ENCODE measurements at regions not wholly inside any gene's neighbourhood (a gene's known extent, or its start where the extent isn't known, plus 50 kb on each side); places are given as distances from the start of the nearest gene placed in this dataset.

DNA sequence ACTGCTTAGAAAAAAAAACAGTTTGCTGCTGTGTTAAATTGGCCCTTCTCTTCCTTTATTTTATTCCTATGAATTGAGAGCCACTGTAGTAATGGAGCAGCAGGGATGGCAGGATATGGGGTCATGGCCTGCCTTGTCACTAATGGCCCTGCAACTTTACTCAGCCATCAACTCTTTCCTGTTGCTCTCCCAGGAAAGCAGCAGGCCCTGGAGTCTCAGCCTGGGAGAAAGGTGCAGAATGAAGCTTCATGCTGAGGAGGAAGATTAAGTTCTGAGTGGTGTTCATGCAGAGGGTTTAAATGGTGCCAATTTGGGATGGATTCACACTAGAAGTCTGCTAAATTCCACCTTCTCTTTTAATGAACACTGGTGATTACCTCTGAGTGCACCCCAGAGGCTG is 285.6 kb downstream of the GPAT3 start:
- TF ChIP-seq POLR2A (IDR thresholded peaks at IDR 0.05) (no peak), CTCF (IDR thresholded peaks at IDR 0.05) (no peak), EP300 (IDR thresholded peaks at IDR 0.05) (no peak)
- H3K36me3 ChIP-seq, result no peaks in the 10 kb centered on the region
- intact Hi-C loops (cut with DNase I), result no loop called here

DNA sequence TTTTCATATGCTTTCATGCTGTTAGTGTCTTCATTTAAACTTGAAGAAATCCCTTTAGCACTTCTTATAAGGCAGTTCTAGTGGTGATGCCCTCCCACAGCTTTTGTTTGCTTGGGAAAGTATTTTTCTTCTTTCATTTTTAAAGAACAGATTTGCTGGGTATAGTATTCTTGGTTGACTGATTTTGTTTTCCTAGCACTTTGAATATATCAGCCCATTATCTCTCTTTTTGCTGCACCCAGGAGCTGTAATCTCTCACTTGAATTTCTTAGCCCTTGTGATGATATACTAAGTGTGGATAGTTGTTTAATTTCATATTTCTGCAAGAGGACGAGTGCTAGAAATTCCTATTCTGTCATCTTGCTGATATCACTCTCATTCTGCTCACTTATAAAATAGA is 283.7 kb downstream of the GPAT3 start:
- WGBS, 3 donors, result 66 to 74% (median 74%) methylated on average over 1 of the region's 1 CpG
- Histone ChIP-seq H3K4me3 (no peak overlapping the region), H3K9me3 (no peaks in the 10 kb centered on the region), H3K36me3 (no peaks in the 10 kb centered on the region), H3K27me3 (no peaks in the 10 kb centered on the region), H3K27ac (no peak overlapping the region), H3K4me1 (ENCODE audit: insufficient read depth) (no peaks in the 10 kb centered on the region)
- DNase-seq, result no peak
- intact Hi-C loops (cut with DNase I), result no loop called here
- TF ChIP-seq EP300 (IDR thresholded peaks at IDR 0.05) (no peak), CTCF (IDR thresholded peaks at IDR 0.05) (no peak), POLR2A (IDR thresholded peaks at IDR 0.05) (no peak)

More for the DNA sequence above, 285.6 kb downstream of the GPAT3 start:
- no peak overlapping the region for H3K4me3 ChIP-seq
- no peaks in the 10 kb centered on the region for H3K9me3 ChIP-seq
- H3K27me3 ChIP-seq, result no peaks in the 10 kb centered on the region
- no peaks in the 10 kb centered on the region for H3K4me1 ChIP-seq (ENCODE audit: insufficient read depth)
- H3K27ac ChIP-seq, result no peak overlapping the region
- no peak for DNase-seq

DNA sequence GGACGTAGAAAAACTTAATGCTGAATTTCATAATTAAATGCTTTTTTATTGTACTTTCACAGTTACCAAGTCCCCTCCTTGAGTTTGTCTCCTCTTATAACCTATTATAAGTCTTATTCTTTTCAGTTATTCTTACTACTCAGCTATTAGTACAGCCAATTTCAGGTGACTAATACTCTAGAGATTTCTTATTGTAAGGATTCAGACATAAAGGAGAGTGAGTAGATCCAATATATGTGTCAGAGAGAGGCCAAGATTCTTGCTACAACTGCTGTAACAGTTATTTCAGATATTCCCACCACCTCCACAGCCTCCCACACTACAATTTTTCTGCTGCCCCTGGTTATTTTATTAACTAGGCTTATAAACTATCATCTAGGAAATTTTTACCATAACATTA is 274.5 kb downstream of the GPAT3 start:
- Histone ChIP-seq H3K36me3 (no peaks in the 10 kb centered on the region), H3K27ac (no peak overlapping the region), H3K9me3 (no peaks in the 10 kb centered on the region), H3K4me3 (no peak overlapping the region), H3K4me1 (ENCODE audit: insufficient read depth) (no peaks in the 10 kb centered on the region), H3K27me3 (no peaks in the 10 kb centered on the region)
- TF ChIP-seq CTCF (IDR thresholded peaks at IDR 0.05) (no peak), POLR2A (IDR thresholded peaks at IDR 0.05) (no peak), EP300 (IDR thresholded peaks at IDR 0.05) (no peak)
- no peak for DNase-seq
- WGBS, 3 donors, result 60 to 78% (median 74%) methylated on average over 1 of the region's 1 CpG
- intact Hi-C loops (cut with DNase I), result no loop called here

DNA sequence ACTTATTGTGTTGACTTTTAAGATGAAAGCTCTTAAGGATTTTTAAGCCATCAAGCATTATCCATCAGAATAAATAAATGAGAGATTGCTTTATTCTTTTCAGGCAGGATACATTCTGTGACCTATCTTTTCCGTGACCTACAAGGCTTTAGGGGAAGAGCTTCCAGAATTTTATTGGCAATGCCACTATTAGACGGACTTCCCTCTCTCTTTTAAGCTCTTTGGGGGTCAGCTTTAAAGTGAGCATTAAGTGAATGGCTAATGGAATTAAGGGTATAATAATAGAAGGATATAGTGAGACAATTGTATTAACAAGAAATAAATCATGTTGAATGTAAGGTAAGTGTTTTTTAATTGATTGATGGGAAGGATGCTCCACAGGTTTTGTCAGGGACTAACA is 273.7 kb downstream of the GPAT3 start:
- TF ChIP-seq EP300 (IDR thresholded peaks at IDR 0.05) (no peak), POLR2A (IDR thresholded peaks at IDR 0.05) (no peak), CTCF (IDR thresholded peaks at IDR 0.05) (no peak)
- no peak for DNase-seq
- H3K36me3 ChIP-seq, result no peaks in the 10 kb centered on the region
- WGBS, 3 donors, result 66 to 80% (median 66%) methylated on average over 2 of the region's 2 CpGs
- H3K27ac ChIP-seq, result no peak overlapping the region
- no peaks in the 10 kb centered on the region for H3K9me3 ChIP-seq
- H3K27me3 ChIP-seq, result no peaks in the 10 kb centered on the region
- H3K4me3 ChIP-seq, result no peak overlapping the region
- intact Hi-C loops (cut with DNase I), result no loop called here
- H3K4me1 ChIP-seq (ENCODE audit: insufficient read depth), result no peaks in the 10 kb centered on the region

GRCh38 chr4:83793481-83793880 is 257.6 kb downstream of the GPAT3 start:
- WGBS, 3 donors, result 44 to 95% (median 50%) methylated on average over 2 of the region's 2 CpGs
- TF ChIP-seq CTCF (IDR thresholded peaks at IDR 0.05) (no peak), EP300 (IDR thresholded peaks at IDR 0.05) (no peak), POLR2A (IDR thresholded peaks at IDR 0.05) (no peak)

More at GRCh38 chr4:83793481-83793880, 257.6 kb downstream of the GPAT3 start:
- H3K4me3 ChIP-seq, result no peak overlapping the region
- H3K27me3 ChIP-seq, result no peaks in the 10 kb centered on the region
- H3K4me1 ChIP-seq (ENCODE audit: insufficient read depth), result no peaks in the 10 kb centered on the region
- intact Hi-C loops (cut with DNase I), result no loop called here
- H3K36me3 ChIP-seq, result no peaks in the 10 kb centered on the region
- no peak for DNase-seq
- no peaks in the 10 kb centered on the region for H3K9me3 ChIP-seq
- no peak overlapping the region for H3K27ac ChIP-seq
